NCI-H1930 (cell line): ENCODE measurements at regions not wholly inside any gene's neighbourhood (a gene's known extent, or its start where the extent isn't known, plus 50 kb on each side); places are given as distances from the start of the nearest gene placed in this dataset.

Source experiments
- DNase-seq, 2 experiments: peaks; one replicate each; lab custom pipeline; 2025; lab: John Stamatoyannopoulos, UW

GRCh38 chr10:130997267-130998045 is 314.1 kb downstream of the TCERG1L start:
- no peak for DNase-seq

DNA sequence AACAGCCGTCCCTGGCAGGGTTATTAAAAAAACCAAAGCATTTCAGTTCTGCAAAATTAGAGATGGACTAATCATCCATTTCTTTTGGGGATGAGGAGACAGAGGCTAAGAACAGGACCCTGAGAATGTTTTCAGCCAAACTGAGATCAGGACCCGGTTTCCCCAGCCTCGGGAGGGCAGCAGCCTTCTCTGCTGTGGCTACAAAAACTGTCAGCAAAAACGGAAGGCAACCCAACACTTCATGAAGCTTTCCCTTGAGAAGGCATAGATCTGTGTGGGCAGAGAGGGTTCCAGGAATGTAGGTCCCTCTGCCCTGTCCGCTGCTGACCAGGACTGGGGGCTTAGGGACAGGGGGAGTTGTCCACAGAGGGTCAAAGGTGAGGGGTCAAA is 313.5 kb downstream of the TCERG1L start:
- no peak for DNase-seq

DNA sequence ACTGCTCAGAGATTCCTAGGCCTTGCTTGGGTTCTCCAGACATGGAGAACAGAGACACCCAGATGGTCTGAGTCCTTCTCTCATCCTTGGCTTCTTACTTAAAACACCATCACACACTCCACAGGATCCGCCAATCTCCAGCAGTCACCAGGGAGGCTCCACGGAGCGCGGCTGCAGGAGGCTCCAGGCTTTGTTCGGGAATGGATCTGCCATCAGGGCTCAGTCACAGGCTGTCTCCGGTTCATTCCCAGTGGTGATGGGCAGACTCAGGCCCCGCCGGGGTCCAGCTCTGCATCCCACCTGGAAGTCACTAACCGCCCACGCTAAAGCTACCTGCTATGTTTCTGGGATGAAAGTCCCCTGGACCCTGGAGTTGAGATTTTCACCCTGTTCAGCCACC is 312.9 kb downstream of the TCERG1L start:
- DNase-seq: no peak

DNA sequence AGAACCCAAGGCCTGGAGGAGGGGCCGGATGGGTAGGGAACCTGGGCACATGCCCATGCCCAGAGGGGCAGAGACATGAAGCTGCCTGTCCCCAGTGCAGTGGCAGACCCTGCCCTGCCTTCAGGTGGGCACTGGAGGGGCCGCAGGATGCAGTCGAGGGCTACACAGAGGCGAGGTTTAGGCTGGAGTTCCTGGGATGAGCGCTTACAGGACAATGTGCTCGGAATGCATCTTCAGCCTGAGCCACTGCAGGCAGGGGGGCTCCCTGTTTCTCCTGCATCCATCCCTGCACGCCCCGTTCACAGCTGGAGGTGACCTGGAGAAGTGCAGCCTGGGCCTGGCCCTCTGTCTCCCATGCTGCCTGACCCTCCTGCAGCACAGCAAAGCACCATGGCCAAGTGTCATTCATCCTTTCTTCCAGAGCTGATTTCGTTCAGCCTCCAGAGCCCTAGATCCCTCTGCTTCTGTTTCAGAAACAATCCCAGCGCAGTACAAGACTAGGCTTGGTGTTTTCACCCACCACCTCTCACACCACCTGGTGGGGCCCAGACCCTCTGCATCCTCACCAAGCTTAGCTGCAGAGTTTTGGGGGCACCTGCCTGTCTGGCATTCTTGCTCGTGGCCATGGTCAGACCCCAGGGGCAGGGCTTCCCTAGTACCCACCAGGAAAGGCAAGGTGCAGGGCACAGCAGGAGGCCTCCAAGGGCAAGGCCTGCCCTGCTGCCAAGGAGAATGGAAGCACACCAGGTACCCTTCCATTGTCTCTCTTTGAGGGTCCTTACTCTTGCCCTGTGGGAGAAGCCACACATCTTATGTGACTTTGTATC is 311.9 kb downstream of the TCERG1L start:
- no peak for DNase-seq

- no peak for DNase-seq
These were observed 311.3 kb downstream of the TCERG1L start for GRCh38 chr10:131000244-131000643.

DNA sequence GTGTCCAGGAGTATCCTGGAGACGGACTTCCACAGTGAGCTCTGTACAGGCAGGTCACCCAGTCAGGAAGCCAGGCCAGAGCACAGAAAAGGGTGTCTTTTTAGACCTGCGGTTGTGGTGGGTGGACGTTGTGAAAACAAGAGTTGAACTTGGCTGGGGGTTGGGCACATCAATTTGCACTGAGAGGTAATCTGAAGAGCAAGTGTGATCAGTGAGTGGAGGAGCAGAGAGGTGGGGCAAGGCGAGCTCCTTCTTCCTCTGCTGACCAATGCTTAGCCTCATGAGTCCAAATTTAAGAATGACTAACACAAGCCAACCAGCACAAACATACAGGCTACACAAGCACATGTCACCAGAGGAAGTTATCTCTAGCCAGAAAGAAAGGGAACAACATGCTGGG is 310.8 kb downstream of the TCERG1L start:
- no peak for DNase-seq

GRCh38 chr10:131001438-131001837 is 310.1 kb downstream of the TCERG1L start:
- no peak for DNase-seq

DNA sequence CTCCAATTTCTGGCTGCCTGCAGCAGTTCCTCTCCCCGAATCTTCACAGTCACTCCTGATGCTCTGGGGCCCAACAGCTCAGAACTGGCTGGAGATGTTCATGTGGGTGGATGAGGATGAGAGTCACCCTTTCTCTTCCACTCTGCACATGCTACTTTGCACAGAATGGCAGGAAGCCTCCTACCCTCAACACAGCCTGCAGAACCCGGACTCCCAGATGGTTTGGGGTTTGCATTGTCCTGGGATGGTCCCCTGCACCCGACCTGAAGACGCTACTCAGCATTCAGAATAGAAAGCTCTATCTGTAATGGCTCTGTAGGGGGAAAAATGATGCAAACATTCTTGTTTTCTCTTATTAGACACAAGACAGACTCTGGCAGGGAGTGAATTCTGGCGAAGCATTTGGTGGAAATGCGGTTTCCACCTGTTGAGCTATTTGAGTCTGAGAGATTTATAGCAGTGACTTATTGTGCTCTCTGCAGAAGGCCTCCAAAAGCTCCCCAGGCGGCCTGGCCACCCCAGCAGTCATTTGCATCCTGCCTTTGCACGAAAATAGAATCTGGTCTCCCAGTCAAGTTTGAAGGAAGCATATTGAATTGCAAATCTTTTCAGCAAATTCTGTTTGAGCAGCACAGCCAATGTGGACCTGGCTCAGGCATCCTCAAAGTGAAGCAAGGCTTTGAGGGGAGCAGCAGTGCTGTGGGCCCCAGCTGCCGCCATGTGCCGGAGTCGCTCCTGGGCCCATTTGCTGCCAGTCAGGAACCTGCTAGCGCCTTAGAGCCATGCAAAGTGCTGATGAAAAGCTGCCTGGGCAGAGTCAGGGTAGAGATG is 309.3 kb downstream of the TCERG1L start:
- no peak for DNase-seq

- DNase-seq: no peak
These were observed 308.1 kb downstream of the TCERG1L start for GRCh38 chr10:131003455-131003854.

DNA sequence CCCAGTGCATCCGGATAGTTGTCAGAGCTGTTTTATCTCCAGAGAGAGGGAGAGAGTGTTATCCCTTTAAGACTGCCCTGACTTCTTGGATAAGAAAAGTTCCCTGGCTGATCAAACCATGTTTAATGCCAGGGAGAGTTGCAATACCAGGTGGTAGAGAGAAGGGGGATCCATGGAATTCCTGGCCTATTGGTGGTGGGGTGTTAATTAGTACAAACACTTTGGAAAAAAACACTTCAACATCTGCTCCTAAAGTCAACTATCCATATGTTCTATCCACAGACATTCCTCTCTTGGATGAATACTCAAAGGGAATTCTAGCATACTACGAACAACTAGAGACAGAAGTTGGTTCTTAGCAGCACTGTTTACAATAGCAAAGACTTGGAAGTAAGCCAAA is 307.2 kb downstream of the TCERG1L start:
- no peak for DNase-seq

DNA sequence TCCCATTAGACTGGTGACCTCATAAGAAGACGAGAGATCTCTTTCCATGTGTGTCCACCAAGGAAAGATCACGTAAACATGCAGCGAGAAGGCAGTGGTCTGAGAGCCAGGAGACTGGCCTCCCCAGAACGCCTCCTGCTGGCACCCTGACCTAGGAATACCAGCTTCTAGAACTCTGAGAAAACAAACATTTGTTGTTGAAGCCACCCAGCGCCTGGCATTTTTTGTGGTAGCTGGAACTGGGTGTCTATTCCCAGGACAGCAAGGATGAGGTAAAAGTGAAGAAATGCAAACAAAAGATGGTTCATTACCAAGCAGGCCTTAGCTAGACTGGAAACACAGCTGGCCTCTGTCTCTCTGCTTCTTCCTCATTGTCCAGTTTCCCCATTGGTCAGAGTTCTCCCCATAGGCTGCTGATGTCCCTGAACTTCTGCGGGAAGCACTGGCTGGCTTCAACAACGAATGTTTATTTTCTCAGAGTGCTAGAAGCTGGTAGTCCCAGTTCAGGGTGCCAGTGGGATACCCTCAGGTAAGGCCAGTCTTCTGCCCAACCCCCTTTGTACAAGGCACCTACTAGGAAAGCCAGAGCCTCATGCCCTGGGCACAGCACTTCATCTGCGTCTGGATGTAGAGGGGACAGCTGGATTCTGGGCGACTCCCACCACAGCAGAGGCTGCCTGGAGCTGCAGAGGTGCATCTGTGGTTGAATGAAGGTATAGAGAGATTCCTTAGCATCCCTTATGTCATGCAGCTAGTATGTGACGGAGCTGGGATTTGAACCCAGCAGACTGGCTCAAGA is 304.9 kb downstream of the TCERG1L start:
- DNase-seq: no peak

GRCh38 chr10:131009791-131010190 is 301.7 kb downstream of the TCERG1L start:
- DNase-seq: no peak

- no peak for DNase-seq
These were observed 300.5 kb downstream of the TCERG1L start for GRCh38 chr10:131010965-131011575.

DNA sequence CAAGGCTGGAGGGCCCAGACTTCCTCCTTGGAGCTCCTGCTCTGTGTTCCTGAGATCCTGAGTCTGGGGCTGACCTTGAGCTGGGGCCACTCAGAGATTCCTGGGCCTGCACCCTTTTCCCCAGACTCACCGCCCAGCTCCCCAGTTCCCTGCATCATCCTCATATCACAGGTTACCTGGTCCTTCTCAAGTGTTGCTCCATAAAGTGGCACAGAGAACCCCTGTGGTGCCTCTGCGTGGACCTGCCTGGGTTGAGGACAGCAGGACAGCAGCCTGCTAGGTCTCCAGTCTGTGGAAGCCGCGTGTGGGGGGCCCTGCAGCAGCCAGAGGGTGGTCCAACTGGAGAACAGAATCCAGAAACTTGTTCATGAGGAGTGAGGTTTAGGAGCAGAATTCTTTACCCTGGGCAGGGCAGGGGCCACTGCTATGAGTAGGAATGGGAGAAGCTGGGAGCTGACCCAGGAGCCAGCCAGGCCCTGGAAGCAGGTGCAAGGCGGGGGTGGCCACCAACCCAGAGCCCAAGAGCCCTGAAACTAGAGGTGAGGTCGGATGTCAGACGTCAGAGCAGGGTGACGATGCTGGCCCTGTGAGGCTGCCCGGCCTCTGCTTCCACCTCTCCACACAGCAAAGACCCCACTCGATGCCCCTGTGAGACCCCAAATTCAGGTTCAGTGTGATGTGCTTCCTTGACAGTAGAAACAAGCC is 299.4 kb downstream of the TCERG1L start:
- no peak for DNase-seq

- DNase-seq: no peak
These were observed 298.9 kb downstream of the TCERG1L start for GRCh38 chr10:131012641-131012985.

DNA sequence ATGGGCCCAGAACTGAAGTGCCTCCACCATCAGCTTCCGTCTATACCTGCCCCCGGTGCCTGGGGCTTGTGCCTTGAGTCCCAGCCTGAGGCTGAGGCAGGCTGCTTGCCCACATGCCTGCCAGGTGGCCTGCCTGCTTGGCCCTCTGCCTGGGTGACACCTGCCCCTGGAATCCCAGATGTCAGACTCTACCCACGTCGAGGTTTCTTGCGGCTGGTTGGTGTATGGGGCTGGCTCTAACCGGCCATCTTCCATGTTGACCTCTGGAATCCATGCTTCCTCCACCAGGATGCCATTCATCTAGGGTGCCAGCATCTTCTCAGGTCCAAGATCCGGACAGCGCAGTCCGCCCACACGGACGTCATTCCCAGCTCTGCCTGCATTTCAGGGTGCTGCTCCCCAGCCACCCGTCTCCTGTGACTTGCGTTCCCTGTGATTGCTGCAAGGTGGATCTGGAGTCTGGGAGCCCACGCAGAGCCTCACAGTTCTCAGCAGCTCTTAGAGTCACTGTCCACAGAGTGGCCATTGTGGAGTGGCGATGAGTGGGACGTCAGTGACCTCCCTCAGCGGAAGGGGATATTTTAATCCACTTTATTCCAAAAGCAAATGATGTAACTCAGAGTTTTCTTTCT is 298.1 kb downstream of the TCERG1L start:
- DNase-seq: no peak

- no peak for DNase-seq
These were observed 297.2 kb downstream of the TCERG1L start for GRCh38 chr10:131014271-131014670.

DNA sequence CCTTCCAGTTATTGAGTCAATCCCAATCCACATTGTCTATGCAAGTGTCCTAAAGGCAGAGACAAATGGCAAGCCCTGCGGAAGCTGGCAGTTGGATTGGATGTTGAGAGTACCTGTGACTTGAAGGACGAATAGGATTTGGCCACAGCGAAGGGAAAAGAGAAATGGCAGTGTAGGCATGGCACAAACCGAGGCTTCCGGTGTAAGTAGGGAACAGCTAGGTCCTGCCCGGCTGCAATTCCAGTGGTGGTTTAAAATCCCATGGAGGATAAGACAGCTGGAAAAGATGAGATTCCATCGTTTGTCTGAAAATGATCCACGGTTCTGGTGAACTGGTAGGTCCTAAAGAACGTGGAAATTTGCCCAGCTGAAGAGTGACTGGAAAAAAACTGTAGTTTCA is 296.2 kb downstream of the TCERG1L start:
- DNase-seq: no peak

GRCh38 chr10:131016556-131016955 is 295.0 kb downstream of the TCERG1L start:
- no peak for DNase-seq
